Astrocyte of the cerebellum (primary cell): ENCODE measurements at regions not wholly inside any gene's neighbourhood (a gene's known extent, or its start where the extent isn't known, plus 50 kb on each side); places are given as distances from the start of the nearest gene placed in this dataset.

Experiments used
- DNase-seq: peaks from one replicate; pipeline ENCODE4 v3.0.0-alpha.2; 2011; ENCODE audit warnings: low read depth
- H3K4me3 ChIP-seq: 2 replicates; pipeline ENCODE4 v1.5.1; 2011; ENCODE audit warnings: mild to moderate bottlenecking, low read depth, low read length, moderate library complexity
- in situ Hi-C: cut with HindIII; loops from 2 replicates; pipeline ENCODE4 v1.10.0; 2017; ENCODE audit warnings: low sequenced_read_pairs
- TF ChIP-seq, protein P1 (sequence below): IDR thresholded peaks from 2 replicates; pipeline ENCODE4 v1.5.1; 2012; ENCODE audit warnings: low read length, low read depth, moderate library complexity, mild to moderate bottlenecking; ENCODE audit errors: missing control alignments

DNA sequence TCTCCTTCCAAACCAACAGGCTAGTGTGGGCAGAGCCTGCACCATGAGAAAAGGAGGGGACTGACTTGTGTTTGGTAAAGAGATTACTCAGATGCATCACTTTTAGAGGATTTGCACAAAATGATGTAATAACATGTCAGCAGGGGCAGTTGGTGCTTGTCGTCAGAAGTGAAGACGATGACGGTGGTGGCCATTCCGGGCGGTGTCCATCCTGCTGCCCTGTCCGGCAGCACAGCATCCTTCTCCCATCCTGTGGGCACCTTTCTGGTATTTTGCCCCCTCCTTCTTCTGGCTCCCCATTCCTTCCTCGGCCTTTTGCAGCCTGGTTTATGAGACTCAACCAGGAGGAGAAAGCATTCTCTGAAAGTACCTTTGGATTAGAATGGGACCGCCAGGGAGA lies 160.1 kb downstream of the TEX29 start:
- in situ Hi-C loops = no loop called here
- TF ChIP-seq, protein P1, sequence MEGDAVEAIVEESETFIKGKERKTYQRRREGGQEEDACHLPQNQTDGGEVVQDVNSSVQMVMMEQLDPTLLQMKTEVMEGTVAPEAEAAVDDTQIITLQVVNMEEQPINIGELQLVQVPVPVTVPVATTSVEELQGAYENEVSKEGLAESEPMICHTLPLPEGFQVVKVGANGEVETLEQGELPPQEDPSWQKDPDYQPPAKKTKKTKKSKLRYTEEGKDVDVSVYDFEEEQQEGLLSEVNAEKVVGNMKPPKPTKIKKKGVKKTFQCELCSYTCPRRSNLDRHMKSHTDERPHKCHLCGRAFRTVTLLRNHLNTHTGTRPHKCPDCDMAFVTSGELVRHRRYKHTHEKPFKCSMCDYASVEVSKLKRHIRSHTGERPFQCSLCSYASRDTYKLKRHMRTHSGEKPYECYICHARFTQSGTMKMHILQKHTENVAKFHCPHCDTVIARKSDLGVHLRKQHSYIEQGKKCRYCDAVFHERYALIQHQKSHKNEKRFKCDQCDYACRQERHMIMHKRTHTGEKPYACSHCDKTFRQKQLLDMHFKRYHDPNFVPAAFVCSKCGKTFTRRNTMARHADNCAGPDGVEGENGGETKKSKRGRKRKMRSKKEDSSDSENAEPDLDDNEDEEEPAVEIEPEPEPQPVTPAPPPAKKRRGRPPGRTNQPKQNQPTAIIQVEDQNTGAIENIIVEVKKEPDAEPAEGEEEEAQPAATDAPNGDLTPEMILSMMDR = no peak
- DNase-seq = no peak
- H3K4me3 ChIP-seq = no peak overlapping the region

- H3K4me3 ChIP-seq = no peak overlapping the region
- TF ChIP-seq, protein P1 = no peak
- in situ Hi-C loops = no loop called here
- no peak for DNase-seq
These were observed 160.5 kb downstream of the TEX29 start for GRCh38 chr13:111480976-111481375.

DNA sequence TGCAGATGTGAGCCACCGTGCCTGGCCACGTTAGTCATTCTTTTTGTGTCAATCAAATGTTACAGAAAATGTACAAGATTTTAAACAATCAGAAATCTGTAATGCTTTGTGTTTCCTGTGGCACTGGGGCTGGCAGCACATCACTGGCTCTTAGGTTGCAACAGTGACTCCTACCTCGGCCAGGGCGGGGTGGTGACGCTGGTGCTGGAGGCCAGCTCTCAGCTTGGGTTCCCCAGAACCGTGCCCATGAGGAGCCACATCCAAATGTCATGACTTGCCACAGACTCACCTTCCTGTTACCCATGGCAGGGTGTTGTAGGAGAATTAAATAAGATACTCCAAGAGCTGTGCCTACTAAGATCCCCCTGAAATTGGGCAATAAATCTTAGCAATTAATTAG lies 161.7 kb downstream of the TEX29 start:
- TF ChIP-seq, protein P1 = no peak
- H3K4me3 ChIP-seq = no peak overlapping the region
- no peak for DNase-seq
- in situ Hi-C loops = no loop called here

DNA sequence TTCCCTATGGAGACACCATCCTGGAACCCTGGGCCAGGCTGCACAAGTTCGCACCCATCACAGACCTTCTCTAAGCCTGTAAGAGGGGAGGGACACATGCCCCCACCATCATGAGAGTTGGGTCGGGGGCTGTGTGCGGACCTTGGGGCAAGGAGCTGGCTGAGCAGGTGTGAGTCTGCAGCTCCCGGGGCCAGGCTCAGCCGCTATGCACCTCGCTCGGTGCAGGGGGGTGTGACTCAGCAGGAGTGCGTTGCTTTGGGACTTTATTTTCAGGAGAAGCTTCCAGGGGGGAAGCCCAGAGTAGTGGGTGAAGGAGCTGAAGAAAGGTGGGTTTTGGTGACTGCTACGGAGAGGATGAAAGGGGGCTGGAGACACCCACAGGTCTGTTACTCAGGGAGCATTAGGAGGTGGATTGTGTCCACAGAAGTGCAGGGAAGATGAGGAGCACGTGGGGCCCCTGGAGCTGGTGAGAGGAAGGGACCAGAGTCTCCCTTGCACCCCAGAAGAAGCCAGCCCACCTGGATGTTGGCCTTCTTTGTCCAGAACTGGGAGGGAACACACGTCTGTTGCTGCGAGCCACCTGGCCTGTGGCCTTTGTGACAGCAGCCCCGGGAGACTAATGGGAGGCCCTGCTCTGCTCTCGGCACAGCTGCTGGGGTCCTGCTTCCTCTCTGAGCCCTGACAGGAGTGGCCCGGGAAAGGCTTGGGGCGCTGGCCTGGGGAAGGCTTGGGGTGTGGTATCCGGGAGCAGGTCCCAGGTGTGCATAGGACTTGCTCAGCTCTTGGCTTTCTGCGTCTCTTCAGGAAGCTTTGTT lies 162.6 kb downstream of the TEX29 start:
- no peak for DNase-seq
- TF ChIP-seq, protein P1 = no peak
- no peak overlapping the region for H3K4me3 ChIP-seq
- in situ Hi-C loops = no loop called here

- TF ChIP-seq, protein P1 = no peak
- in situ Hi-C loops = no loop called here
- DNase-seq = no peak
- H3K4me3 ChIP-seq = no peak overlapping the region
These were observed 163.2 kb downstream of the TEX29 start for GRCh38 chr13:111483621-111483987.

DNA sequence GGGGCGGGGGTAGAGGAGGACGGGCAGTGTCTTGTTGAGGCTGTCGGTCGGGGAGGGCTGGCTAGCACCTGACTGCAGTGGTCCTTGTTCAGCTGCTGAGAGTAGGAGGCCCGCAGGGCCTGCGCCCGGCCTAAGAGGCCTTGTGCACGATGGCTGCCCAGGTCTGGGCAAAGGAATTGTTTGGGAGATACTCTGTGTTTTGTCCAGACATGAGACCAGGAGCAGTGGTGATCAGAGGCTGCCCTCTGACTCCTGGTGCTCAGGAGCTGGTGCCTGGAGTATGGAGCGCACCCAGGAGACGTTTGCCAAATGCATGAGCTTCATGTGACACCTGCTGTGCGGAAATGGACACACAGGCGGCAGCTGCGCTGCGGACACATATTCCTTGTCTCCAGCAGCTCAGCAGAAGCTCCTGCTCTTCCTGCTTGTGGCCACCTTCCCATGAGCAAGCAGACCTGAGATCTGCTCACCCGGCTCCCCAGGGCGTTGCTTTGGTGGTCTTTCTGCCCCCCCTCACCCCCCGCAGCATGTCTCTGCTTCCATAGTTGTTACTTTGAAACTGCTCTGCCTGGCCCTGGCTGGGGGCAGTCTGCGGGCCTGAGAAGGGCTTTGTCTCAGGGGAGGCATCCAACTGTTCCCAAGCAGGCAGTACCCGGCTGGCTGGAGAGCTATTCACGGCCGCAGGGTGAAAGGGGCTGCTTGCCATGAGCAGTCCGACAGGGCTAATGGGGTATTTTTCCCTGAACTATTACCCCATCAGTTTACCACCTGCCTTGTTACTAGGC lies 163.9 kb downstream of the TEX29 start:
- H3K4me3 ChIP-seq = no peak overlapping the region
- in situ Hi-C loops = no loop called here
- no peak for DNase-seq
- TF ChIP-seq, protein P1 = no peak
